ENCODE measurements at regions not wholly inside any gene's neighbourhood (a gene's known extent, or its start where the extent isn't known, plus 50 kb on each side); places are given as distances from the start of the nearest gene placed in this dataset.

DNA sequence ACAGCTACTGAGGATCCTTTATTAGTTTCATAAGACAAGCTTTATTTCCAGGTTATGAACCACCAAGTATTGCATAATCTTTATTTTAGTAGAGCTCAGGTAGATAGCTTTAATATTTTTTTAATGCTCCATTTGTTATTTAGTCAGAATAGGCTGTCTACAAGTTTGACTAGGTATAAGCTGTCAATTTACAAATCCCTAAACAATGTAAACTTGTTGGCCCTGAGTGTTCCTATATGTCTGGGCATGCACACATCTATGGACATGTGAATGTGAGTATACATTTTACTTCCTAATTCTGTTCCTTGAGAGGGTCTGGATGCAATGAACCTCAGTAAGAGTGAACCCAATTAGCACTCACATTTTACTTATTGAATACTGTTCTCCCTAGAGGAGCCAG is 722.2 kb upstream of the PTPRD start:
- DNase-seq (no peak), ATAC-seq (no peak)
- no peak overlapping the region for H3K27ac Mint-ChIP-seq
- no peaks in the 10 kb centered on the region for H3K27me3 Mint-ChIP-seq
- peaks cover 0 to 10% of the 10 kb centered on the region in 2 donors for H3K9me3 Mint-ChIP-seq
- H3K4me1 Mint-ChIP-seq, result no peaks in the 10 kb centered on the region
- H3K4me3 Mint-ChIP-seq, result no peak overlapping the region

DNA sequence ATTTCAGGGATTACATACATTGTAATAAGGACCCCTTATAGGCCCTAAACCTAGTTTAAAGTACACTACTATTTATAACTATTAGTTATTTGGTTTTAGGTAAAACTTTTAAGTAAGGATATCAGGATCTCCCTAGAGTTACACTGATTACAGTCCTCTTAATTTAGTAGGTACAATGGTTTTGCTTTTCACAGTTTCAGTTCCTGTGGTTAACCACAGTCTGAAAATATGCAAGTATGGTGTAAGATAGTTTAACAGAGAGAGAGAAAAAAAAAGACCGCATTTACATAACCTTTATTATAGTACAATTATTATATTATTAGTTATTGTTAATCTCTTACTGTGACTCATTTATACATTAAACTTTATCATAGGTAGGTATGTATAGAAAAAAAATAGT is 725.3 kb upstream of the PTPRD start:
- no peak overlapping the region for H3K4me3 Mint-ChIP-seq
- peaks cover 0 to 5% of the 10 kb centered on the region in 2 donors for H3K9me3 Mint-ChIP-seq
- DNase-seq (no peak), ATAC-seq (no peak)
- H3K27me3 Mint-ChIP-seq, result no peaks in the 10 kb centered on the region
- no peak overlapping the region for H3K27ac Mint-ChIP-seq
- no peaks in the 10 kb centered on the region for H3K4me1 Mint-ChIP-seq

DNA sequence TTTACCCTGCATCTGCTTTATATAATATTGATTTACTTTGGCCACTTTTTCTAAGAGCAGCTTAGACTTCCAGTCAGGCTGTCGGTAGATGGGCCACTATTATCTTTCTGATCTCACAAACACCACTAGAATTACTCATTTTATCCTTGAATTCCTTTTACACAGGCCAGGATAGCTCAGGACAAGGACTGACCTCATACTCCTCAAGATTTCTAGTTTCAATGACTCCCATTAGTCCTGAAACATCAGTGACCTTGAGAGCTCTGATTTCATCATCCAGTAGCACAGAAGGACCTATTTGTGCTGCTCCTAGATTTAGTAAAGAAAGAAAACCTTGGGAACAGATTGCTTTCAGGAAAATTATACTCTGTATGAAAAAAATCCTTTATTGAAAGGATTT is 727.9 kb upstream of the PTPRD start:
- Mint-ChIP-seq H3K27ac (no peak overlapping the region), H3K4me1 (no peaks in the 10 kb centered on the region), H3K9me3 (peaks cover 0 to 2% of the 10 kb centered on the region in 2 donors), H3K4me3 (no peak overlapping the region), H3K27me3 (no peaks in the 10 kb centered on the region)
- ATAC-seq (no peak), DNase-seq (no peak)

DNA sequence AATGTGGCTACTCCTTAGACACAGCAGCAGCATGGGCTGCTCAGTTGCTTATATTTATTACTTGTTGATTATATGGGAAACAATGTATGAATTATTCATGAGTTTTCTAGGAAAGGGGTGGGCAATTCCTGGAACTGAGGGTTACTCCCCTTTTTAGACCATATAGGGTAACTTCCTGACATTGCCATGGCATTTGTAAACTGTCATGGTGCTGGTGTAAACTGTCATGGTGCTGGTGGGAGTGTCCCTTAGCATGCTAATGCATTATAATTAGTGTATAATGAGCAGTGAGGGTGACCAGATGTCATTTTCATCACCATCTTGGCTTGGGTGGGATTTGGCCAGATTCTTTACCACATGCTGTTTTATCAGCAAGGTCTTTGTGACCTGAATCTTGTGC is 734.6 kb upstream of the PTPRD start:
- DNase-seq, result no peak
- no peak for ATAC-seq
- Mint-ChIP-seq H3K9me3 (peaks cover 5 to 20% of the 10 kb centered on the region in 2 donors), H3K27ac (no peak overlapping the region), H3K27me3 (no peaks in the 10 kb centered on the region), H3K4me3 (no peak overlapping the region), H3K4me1 (no peaks in the 10 kb centered on the region)

DNA sequence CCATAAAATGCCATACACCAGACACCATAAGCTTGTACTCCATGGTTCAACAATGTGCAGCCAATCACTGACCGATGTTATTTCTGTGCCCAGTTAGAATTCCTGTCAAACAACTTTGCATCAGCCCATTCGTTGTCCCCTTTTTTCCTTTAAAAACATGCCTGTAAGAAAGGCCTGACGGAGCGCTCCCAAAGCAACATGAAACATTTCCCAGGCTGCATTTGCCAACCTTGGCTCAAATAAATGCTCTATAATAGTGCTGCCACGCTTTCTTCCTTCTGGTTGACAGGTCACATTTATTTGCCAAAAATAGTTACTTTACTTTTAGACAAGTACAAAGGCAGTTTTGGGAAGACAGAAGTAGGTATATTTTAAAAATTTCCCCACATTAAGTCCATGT is 735.6 kb upstream of the PTPRD start:
- peaks cover 8 to 23% of the 10 kb centered on the region in 2 donors for H3K9me3 Mint-ChIP-seq
- no peaks in the 10 kb centered on the region for H3K27me3 Mint-ChIP-seq
- H3K4me3 Mint-ChIP-seq, result no peak overlapping the region
- no peak for ATAC-seq
- no peaks in the 10 kb centered on the region for H3K4me1 Mint-ChIP-seq
- H3K27ac Mint-ChIP-seq, result no peak overlapping the region
- DNase-seq, result no peak

DNA sequence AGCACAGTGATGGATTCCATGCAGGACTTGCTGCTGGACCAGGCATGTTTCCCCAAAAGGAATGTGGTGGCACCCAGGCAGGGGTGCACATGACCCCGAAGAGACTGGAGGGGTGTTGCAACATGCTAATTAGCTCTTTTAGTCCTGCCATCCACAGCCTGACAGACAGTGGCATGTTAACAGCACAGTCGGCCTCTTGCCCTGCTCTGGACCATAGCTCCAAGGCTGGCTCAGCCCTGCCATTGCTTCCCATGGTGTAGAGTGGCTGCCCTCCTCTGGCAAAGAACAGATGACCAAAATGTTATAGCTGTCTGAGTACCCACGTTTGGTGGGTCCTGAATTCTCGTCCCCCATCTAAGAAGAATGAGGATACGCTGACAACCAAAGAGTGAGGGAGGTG is 736.4 kb upstream of the PTPRD start:
- no peak for DNase-seq
- peaks cover 8 to 23% of the 10 kb centered on the region in 2 donors for H3K9me3 Mint-ChIP-seq
- no peak overlapping the region for H3K4me3 Mint-ChIP-seq
- H3K4me1 Mint-ChIP-seq, result no peaks in the 10 kb centered on the region
- ATAC-seq, result no peak
- H3K27me3 Mint-ChIP-seq, result no peaks in the 10 kb centered on the region
- H3K27ac Mint-ChIP-seq, result no peak overlapping the region

DNA sequence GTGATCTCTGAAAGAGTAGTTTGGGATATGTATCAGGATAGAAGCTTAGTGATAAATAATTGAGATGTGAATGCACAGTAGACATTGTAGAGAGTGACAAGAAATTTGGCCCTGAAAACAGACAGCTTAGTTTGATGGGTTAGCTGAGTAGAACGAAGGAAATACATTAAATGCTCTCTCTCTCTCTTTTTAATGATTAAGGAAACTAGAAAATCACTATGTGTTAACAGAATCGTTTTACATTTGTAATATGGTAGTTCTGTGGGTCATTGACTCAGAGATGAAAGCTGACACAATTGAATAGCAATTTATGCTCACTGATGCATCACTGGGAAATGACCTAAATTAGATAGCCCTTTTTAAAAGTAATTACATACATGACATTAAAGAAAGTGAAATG is 739.8 kb upstream of the PTPRD start:
- ATAC-seq, result no peak
- no peak overlapping the region for H3K4me3 Mint-ChIP-seq
- no peak for DNase-seq
- no peaks in the 10 kb centered on the region for H3K27me3 Mint-ChIP-seq
- H3K9me3 Mint-ChIP-seq, result peaks cover 8 to 23% of the 10 kb centered on the region in 2 donors
- H3K27ac Mint-ChIP-seq, result no peak overlapping the region
- H3K4me1 Mint-ChIP-seq, result no peaks in the 10 kb centered on the region

DNA sequence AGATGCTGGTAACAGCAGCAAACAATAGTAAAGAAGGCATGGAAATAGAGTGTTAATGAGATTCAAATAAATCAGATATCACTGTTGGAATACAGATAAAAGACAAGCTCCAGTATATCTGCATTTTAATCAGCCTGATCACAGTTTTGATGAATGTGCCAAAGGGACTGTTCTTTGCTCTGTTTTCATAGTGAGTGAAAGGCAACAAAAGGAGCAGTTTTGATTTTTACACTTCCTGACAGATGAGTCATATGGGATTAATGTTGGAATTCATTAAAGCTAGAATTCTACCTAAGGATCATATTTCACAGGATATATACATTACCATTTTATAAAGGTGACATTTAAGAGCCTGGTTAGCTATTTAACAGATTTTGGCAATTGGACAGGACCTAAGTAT is 743.3 kb upstream of the PTPRD start:
- ATAC-seq (no peak), DNase-seq (no peak)
- Mint-ChIP-seq H3K4me3 (no peak overlapping the region), H3K4me1 (no peaks in the 10 kb centered on the region), H3K27ac (no peak overlapping the region), H3K27me3 (no peaks in the 10 kb centered on the region), H3K9me3 (peaks cover 8 to 14% of the 10 kb centered on the region in 2 donors)

DNA sequence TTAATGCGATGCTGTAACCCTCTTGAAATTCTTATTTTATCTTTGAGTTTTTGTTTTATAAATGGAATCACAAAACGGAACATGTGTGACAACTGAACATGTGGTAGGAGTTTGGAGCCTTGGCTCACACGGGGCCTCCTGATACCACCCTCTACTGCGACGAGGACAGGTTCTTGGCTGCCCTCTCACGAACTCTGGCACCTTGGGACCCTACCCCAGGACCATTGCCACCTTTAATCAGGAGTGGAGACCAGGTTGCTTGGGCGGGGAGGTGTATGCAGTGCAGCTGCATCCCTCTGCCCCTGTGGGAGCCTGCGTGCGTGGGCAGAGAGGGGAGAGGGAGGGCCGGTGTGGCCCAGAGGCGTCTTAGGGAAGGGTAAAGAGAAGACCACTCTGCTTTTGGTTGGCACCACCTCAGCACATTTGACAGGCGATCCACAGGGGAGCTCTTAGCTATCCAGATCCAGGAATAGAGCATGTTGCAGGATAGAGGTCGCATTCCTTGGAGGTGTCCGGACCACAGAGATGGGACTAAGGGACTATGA is 753.9 kb upstream of the PTPRD start:
- Mint-ChIP-seq H3K4me1 (no peaks in the 10 kb centered on the region), H3K9me3 (peaks cover 4 to 12% of the 10 kb centered on the region in 2 donors), H3K27ac (no peak overlapping the region), H3K4me3 (no peak overlapping the region), H3K27me3 (no peaks in the 10 kb centered on the region)
- ATAC-seq (no peak), DNase-seq (no peak)

DNA sequence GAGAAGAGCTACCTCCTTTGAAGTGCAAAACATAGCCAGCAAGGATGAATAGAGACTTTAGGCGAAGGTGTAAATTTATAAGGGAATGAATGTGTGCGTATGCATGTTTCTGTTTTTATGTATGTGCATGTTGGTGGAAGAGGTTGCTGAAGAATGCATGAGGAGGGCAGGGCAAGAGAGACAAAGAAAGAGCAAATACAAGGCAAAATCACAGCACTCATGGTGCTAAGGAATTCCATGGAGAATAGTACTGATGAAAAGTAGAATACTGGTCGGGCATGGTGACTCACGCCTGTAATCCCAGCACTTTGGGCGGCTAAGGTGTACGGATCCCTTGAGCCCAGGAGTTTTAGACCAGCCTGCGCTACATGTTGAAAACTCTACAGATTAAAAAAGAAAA is 762.1 kb upstream of the PTPRD start:
- DNase-seq (no peak), ATAC-seq (no peak)
- no peaks in the 10 kb centered on the region for H3K27me3 Mint-ChIP-seq

DNA sequence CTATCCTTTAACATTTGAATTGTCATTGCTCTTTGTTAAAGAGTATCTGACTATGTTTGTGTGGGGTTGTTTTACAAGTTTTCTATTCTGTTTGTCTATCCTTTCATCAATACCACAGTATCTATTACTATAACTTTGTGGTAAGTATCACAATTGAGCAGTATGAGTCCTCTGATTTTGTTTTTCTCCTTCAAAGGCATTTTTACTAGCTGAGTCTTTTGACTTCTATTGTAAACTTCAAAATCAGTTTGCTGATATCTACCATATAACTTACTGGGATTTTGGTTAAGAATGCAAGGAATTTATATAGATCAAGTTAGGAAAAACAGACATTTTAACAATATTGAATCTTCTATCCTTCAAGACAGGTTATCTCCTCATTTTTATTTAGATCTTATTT is 789.8 kb upstream of the PTPRD start:
- Mint-ChIP-seq H3K27me3 (no peaks in the 10 kb centered on the region), H3K27ac (no peak overlapping the region), H3K4me3 (no peak overlapping the region), H3K9me3 (peaks cover 16 to 31% of the 10 kb centered on the region in 2 donors), H3K4me1 (no peaks in the 10 kb centered on the region)
- no peak for DNase-seq
- ATAC-seq, result no peak

More for the DNA sequence above, 762.1 kb upstream of the PTPRD start:
- Mint-ChIP-seq H3K9me3 (peaks cover 7 to 12% of the 10 kb centered on the region in 2 donors), H3K4me1 (no peaks in the 10 kb centered on the region), H3K4me3 (no peak overlapping the region), H3K27ac (no peak overlapping the region)

DNA sequence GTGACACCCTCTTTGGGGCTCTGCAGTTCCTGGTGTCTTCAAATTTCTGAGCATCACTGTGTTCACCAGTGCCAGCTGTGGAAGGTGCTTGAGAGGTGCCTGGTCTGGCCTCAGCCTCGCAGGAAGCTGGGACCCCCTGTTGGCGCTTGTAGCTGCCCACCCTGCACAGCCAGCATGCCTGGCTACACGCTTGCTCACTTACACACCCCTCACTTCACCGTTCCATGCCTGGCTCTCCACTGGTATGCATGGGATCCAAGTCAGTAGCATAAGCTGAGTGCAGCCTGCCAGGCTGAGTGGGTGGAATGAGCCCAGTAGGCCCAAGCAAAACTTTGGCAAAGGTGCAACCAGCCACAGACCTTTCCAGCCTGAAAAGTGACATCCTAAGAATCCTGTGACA is 801.4 kb upstream of the PTPRD start:
- Mint-ChIP-seq H3K27me3 (no peaks in the 10 kb centered on the region), H3K9me3 (peaks cover 3 to 7% of the 10 kb centered on the region in 2 donors), H3K4me3 (no peak overlapping the region), H3K27ac (no peak overlapping the region), H3K4me1 (no peaks in the 10 kb centered on the region)
- ATAC-seq (no peak), DNase-seq (no peak)

DNA sequence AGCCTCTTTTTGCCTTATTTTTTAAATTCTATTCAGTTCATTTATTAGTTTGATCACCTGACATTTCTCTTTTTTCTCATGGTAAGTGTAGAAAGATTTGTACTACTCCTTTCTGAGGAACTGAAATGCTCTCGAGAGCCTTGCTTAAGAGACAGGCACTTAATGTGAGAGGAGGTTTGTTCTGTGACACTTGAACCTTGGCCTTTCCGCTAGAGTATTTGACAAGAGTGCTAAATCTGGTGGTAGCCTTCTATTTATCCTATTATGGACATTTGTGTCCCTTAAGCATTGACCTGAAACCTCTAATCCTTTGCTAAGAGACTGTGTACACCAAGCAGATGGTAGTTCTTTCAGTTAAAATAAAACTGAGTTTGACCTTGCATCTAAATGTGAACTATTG is 805.0 kb upstream of the PTPRD start:
- H3K27ac Mint-ChIP-seq, result no peak overlapping the region
- H3K9me3 Mint-ChIP-seq, result peaks cover 15% of the 10 kb centered on the region in 2 donors
- no peak for ATAC-seq
- no peaks in the 10 kb centered on the region for H3K27me3 Mint-ChIP-seq
- no peak for DNase-seq
- H3K4me1 Mint-ChIP-seq, result no peaks in the 10 kb centered on the region
- H3K4me3 Mint-ChIP-seq, result no peak overlapping the region

DNA sequence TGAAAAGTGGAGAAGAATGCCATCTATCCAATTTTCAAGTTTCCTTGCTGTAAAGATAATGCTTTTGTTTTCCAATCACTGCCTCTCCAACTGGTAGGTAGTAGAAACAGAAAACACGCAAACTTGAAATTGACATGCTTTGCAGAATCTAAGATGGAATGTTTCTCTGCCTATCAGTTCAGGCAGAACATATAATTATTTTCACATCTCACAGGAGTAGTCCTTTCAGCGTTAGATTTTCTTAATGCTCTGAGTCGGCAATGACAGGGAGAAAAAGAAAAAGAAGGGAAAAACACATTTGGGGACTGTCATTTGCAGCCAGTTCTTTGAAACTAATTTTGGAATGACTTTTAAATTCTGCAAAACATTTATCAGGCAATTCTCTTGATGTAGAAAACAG is 818.7 kb upstream of the PTPRD start:
- no peak overlapping the region for H3K4me3 Mint-ChIP-seq
- ATAC-seq, result no peak

DNA sequence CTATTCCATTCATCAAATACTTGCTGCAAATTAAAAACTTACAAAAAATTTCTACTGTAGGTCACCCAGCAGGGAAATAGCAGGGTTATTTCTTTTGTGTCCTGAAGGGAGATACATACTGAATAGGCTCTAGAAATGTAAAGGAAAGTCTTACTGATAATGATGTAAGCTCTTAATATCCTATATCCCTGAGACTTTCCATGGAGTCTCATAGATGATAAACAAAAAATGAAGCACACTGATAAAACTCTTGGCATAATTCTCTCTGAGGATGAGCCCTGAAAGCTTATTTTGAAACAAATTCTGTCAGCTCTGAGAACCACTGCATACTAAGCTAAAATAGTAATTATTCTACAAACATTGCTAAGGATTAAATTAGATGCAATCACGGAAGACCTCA is 819.6 kb upstream of the PTPRD start:
- no peak for ATAC-seq
- Mint-ChIP-seq H3K27me3 (no peaks in the 10 kb centered on the region), H3K9me3 (peaks cover 3 to 22% of the 10 kb centered on the region in 2 donors)

More for the DNA sequence above, 818.7 kb upstream of the PTPRD start:
- Mint-ChIP-seq H3K9me3 (peaks cover 5 to 22% of the 10 kb centered on the region in 2 donors), H3K27ac (no peak overlapping the region), H3K27me3 (no peaks in the 10 kb centered on the region), H3K4me1 (no peaks in the 10 kb centered on the region)
- DNase-seq, result no peak

DNA sequence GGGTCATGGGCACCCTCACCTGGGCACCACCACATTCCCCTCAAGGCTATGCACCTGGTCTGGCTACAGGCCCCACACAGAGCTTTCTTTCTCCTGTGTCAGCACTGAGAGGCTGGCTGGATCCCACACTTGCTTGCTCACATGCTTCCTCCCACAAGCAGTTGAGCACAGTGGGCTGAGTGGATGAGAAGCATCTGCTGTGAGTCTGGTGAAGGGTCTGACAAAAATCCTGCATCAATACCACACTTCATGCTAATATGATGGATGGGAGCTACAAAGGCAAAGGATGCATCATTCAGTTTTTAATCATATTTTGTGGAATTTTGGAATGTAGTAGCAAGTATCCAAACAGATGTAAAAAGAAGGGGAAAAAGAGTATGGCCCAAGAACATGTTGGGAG is 830.8 kb upstream of the PTPRD start:
- DNase-seq, result no peak
- Mint-ChIP-seq H3K27ac (no peak overlapping the region), H3K4me1 (no peaks in the 10 kb centered on the region), H3K9me3 (peaks cover 11 to 29% of the 10 kb centered on the region in 2 donors), H3K4me3 (no peak overlapping the region), H3K27me3 (no peaks in the 10 kb centered on the region)
- no peak for ATAC-seq

More for the DNA sequence above, 819.6 kb upstream of the PTPRD start:
- H3K4me3 Mint-ChIP-seq, result no peak overlapping the region
- H3K4me1 Mint-ChIP-seq, result no peaks in the 10 kb centered on the region
- no peak overlapping the region for H3K27ac Mint-ChIP-seq
- no peak for DNase-seq

Measured in stimulated activated naive CD8-positive, alpha-beta T cell treated with anti-CD3 and anti-CD28 coated beads, Interleukin-15, amount 100 ng/mL, for 72 hours (primary cell).